IMR-90 (cell line): ENCODE measurements at regions not wholly inside any gene's neighbourhood (a gene's known extent, or its start where the extent isn't known, plus 50 kb on each side); places are given as distances from the start of the nearest gene placed in this dataset.

Source experiments
- ATAC-seq: fragments of 200-7000 bp; cut with Tn5 transposase; 2 replicates; pipeline ENCODE4 v1.9.1; 2020; ENCODE audit warnings: low read depth, mild to moderate bottlenecking, moderate library complexity
- BruUV-seq: library from RNA; stranded (reverse); fragments of 400-500 nt; replicated peaks from 2 replicates; lab custom pipeline; 2021; lab: Mats Ljungman, UMichigan
- CTCF ChIA-PET: fragments of 300-600 bp; formaldehyde crosslinking; extraction: SDS; loops from one replicate; lab custom pipeline; 2021; ENCODE audit warnings: antibody characterized with exemption; lab: Yijun Ruan, JAX
- POLR2A ChIA-PET: fragments of 300-600 bp; sonication (Branson Sonifier 250); formaldehyde crosslinking; loops from one replicate; lab custom pipeline; 2022; ENCODE audit warnings: antibody characterized with exemption; ENCODE audit not compliant: unreplicated experiment; lab: Charles Lee
- DNase-seq: peaks from one replicate; pipeline ENCODE4 v3.0.0; 2013
- H2AFZ ChIP-seq: replicated peaks from 2 replicates; pipeline ENCODE3; 2013; ENCODE audit warnings: low read length, mild to moderate bottlenecking; ENCODE audit not compliant: poor library complexity
- H2AK5ac ChIP-seq: 2 replicates; pipeline ENCODE4 v1.6.1; 2013; ENCODE audit warnings: low read depth, low read length, inconsistent platforms
- H2AK9ac ChIP-seq: replicated peaks from 2 replicates; pipeline ENCODE3; 2013; ENCODE audit warnings: mild to moderate bottlenecking, low read depth, low read length, moderate library complexity; ENCODE audit not compliant: poor library complexity
- H2BK120ac ChIP-seq: 2 replicates; pipeline ENCODE4 v1.6.1; 2013; ENCODE audit warnings: low read depth, low read length, inconsistent platforms
- H2BK15ac ChIP-seq: 3 replicates; pipeline ENCODE4 v1.6.1; 2013; ENCODE audit warnings: low read depth, low read length, inconsistent platforms
- H2BK20ac ChIP-seq: 2 replicates; pipeline ENCODE4 v1.6.1; 2013; ENCODE audit warnings: low read depth, mild to moderate bottlenecking, inconsistent platforms, low read length, moderate library complexity
- H2BK5ac ChIP-seq: 2 replicates; pipeline ENCODE4 v1.6.1; 2013; ENCODE audit warnings: mild to moderate bottlenecking, low read depth, low read length, inconsistent platforms; ENCODE audit not compliant: poor library complexity, severe bottlenecking
- H3K14ac ChIP-seq: replicated peaks from 2 replicates; pipeline ENCODE4 v1.6.1; 2013; ENCODE audit warnings: low read depth, low read length, inconsistent platforms
- H3K18ac ChIP-seq: 2 replicates; pipeline ENCODE4 v1.6.1; 2013; ENCODE audit warnings: low read depth, low read length, control low read depth
- H3K23ac ChIP-seq: 2 replicates; pipeline ENCODE4 v1.6.1; 2013; ENCODE audit warnings: low read depth, low read length, inconsistent platforms
- H3K27ac ChIP-seq: 2 replicates; pipeline ENCODE4 v1.5.1; 2013; ENCODE audit warnings: mild to moderate bottlenecking, control low read depth, low read length; ENCODE audit not compliant: insufficient read depth
- H3K27me3 ChIP-seq: 2 replicates; pipeline ENCODE4 v1.6.1; 2013; ENCODE audit warnings: low read length; ENCODE audit not compliant: control insufficient read depth, insufficient read depth
- H3K36me3 ChIP-seq: 2 replicates; pipeline ENCODE4 v1.6.1; 2013; ENCODE audit warnings: low read length, mixed read lengths; ENCODE audit not compliant: control insufficient read depth, insufficient read depth
- H3K4ac ChIP-seq: 2 replicates; pipeline ENCODE4 v1.6.1; 2013; ENCODE audit warnings: low read depth, low read length, inconsistent platforms
- H3K4me1 ChIP-seq: 2 replicates; pipeline ENCODE4 v1.6.1; 2013; ENCODE audit warnings: low read length, mixed read lengths; ENCODE audit not compliant: control insufficient read depth, insufficient read depth
- H3K4me2 ChIP-seq: 2 replicates; pipeline ENCODE4 v1.6.1; 2013; ENCODE audit warnings: low read depth, mild to moderate bottlenecking, control low read depth, low read length, moderate library complexity
- H3K4me3 ChIP-seq: 2 replicates; pipeline ENCODE4 v1.5.1; 2013; ENCODE audit warnings: low read depth, mild to moderate bottlenecking, control low read depth, low read length, moderate library complexity; ENCODE audit not compliant: insufficient read depth
- H3K56ac ChIP-seq: 2 replicates; pipeline ENCODE4 v1.6.1; 2013; ENCODE audit warnings: low read length, inconsistent platforms; ENCODE audit not compliant: insufficient read depth; ENCODE audit errors: extremely low read depth
- H3K79me1 ChIP-seq, 2 experiments: 2 replicates each; pipeline ENCODE4 v1.6.1; 2013; ENCODE audit warnings: low read length in 2 of 2, inconsistent platforms in 1 of 2, low read depth in 1 of 2
- H3K9ac ChIP-seq: 2 replicates; pipeline ENCODE4 v1.6.1; 2013; ENCODE audit warnings: low read depth, low read length, control low read depth
- H3K9me1 ChIP-seq: 2 replicates; pipeline ENCODE4 v1.6.1; 2013; ENCODE audit warnings: low read length, inconsistent platforms; ENCODE audit not compliant: insufficient read depth
- H3K9me3 ChIP-seq: 2 replicates; pipeline ENCODE4 v1.6.1; 2013; ENCODE audit warnings: low read length; ENCODE audit not compliant: control insufficient read depth, insufficient read depth
- H4K20me1 ChIP-seq: 2 replicates; pipeline ENCODE4 v1.6.1; 2013; ENCODE audit warnings: low read length, inconsistent platforms; ENCODE audit not compliant: insufficient read depth
- H4K5ac ChIP-seq: 2 replicates; pipeline ENCODE4 v1.6.1; 2013; ENCODE audit warnings: mild to moderate bottlenecking, low read depth, low read length, control low read depth
- H4K8ac ChIP-seq, 2 experiments: 2 replicates each; pipeline ENCODE4 v1.6.1; 2013; ENCODE audit warnings: low read depth in 2 of 2, low read length in 2 of 2, control low read depth in 1 of 2, inconsistent platforms in 1 of 2
- H4K91ac ChIP-seq: 2 replicates; pipeline ENCODE4 v1.6.1; 2013; ENCODE audit warnings: low read depth, low read length, inconsistent platforms; ENCODE audit not compliant: insufficient read depth
- BHLHE40 ChIP-seq: fragments of 150-350 bp; IDR thresholded peaks from 2 replicates; pipeline ENCODE4 v1.6.1; 2016; ENCODE audit warnings: mild to moderate bottlenecking, low read depth, low read length
- CEBPB ChIP-seq: IDR thresholded peaks from 2 replicates; pipeline ENCODE4 v1.6.1; 2012; ENCODE audit warnings: low read depth, low read length, improper control_type of control experiment
- CHD1 ChIP-seq: IDR thresholded peaks from 2 replicates; pipeline ENCODE4 v1.6.1; 2012; ENCODE audit warnings: low read depth, low read length, improper control_type of control experiment
- CTCF ChIP-seq: conservative IDR thresholded peaks from 2 replicates; pipeline ENCODE4 v1.5.1; 2012; ENCODE audit warnings: mild to moderate bottlenecking, low read depth, low read length, improper control_type of control experiment
- ELK1 ChIP-seq: fragments of 150-350 bp; IDR thresholded peaks from 2 replicates; pipeline ENCODE4 v1.6.1; 2016; ENCODE audit warnings: low read depth, mild to moderate bottlenecking, low read length, moderate library complexity, borderline replicate concordance
- MAFK ChIP-seq: IDR thresholded peaks from 2 replicates; pipeline ENCODE4 v1.6.1; 2012; ENCODE audit warnings: low read depth, low read length, improper control_type of control experiment
- MAZ ChIP-seq: IDR thresholded peaks from 2 replicates; pipeline ENCODE4 v1.6.1; 2012; ENCODE audit warnings: low read depth, mild to moderate bottlenecking, low read length, improper control_type of control experiment, moderate library complexity, borderline replicate concordance
- MXI1 ChIP-seq: IDR thresholded peaks from 2 replicates; pipeline ENCODE4 v1.6.1; 2012; ENCODE audit warnings: low read depth, mild to moderate bottlenecking, low read length, moderate library complexity, borderline replicate concordance
- RAD21 ChIP-seq: IDR thresholded peaks from 2 replicates; pipeline ENCODE4 v1.6.1; 2012; ENCODE audit warnings: low read length, improper control_type of control experiment
- RCOR1 ChIP-seq: IDR thresholded peaks from 2 replicates; pipeline ENCODE4 v1.6.1; 2012; ENCODE audit warnings: mild to moderate bottlenecking, low read length, improper control_type of control experiment; ENCODE audit not compliant: insufficient replicate concordance
- RFX5 ChIP-seq: IDR thresholded peaks from 2 replicates; pipeline ENCODE4 v1.8.0; 2012; ENCODE audit warnings: low read depth, mild to moderate bottlenecking, low read length, moderate library complexity
- SMC3 ChIP-seq: fragments of 150-350 bp; IDR thresholded peaks from 2 replicates; pipeline ENCODE4 v1.6.1; 2016; ENCODE audit warnings: low read depth, mild to moderate bottlenecking, antibody characterized with exemption, low read length, moderate library complexity
- USF2 ChIP-seq: fragments of 150-350 bp; IDR thresholded peaks from 2 replicates; pipeline ENCODE4 v1.6.1; 2017; ENCODE audit warnings: mild to moderate bottlenecking, antibody characterized with exemption, low read length, low read depth
- WGBS, 2 experiments: methylation state at CpG; one replicate each; pipeline versions ENCODE4 v1.1.5 to v1.1.7; 2013; ENCODE audit warnings: missing lambda C conversion rate in 2 of 2; ENCODE audit not compliant: insufficient read length in 1 of 2; ENCODE audit errors: extremely low coverage in 2 of 2; 5-methylcytosine and 5-hydroxymethylcytosine counted together
- dilution Hi-C: fragments of 300-500 bp; cut with HindIII; formaldehyde crosslinking; loops from one replicate; pipeline ENCODE4 v1.14.3; 2018; ENCODE audit warnings: low sequenced_read_pairs; ENCODE audit not compliant: unreplicated experiment
- in situ Hi-C: fragments of 300-500 bp; cut with MboI; formaldehyde crosslinking; loops from 3 replicates; pipeline ENCODE4 v1.14.3; 2019; ENCODE audit warnings: low sequenced_read_pairs, inconsistent platforms, mixed read lengths
- intact Hi-C: fragments of 100-400 bp; cut with micrococcal nuclease; formaldehyde crosslinking; loops from 2 replicates; pipeline ENCODE4 v1.10.0; 2022

GRCh38 chr6:14906621-14907020 is 339.2 kb upstream of the JARID2 start:
- no peak for TF ChIP-seq RCOR1
- TF ChIP-seq MAZ: no peak
- TF ChIP-seq CTCF: no peak
- TF ChIP-seq CEBPB: no peak
- no peak for TF ChIP-seq ELK1
- TF ChIP-seq MXI1: no peak
- no peak for TF ChIP-seq RAD21
- no peak for TF ChIP-seq SMC3
- TF ChIP-seq USF2: no peak
- TF ChIP-seq BHLHE40: no peak
- no peak for TF ChIP-seq MAFK
- no peak for TF ChIP-seq RFX5
- no peak for TF ChIP-seq CHD1
- H3K9ac ChIP-seq: no peak overlapping the region
- no peaks in the 10 kb centered on the region for H4K20me1 ChIP-seq
- H2AK9ac ChIP-seq: no peak overlapping the region
- H3K36me3 ChIP-seq: no peaks in the 10 kb centered on the region
- no peak overlapping the region for H2AK5ac ChIP-seq
- no peak overlapping the region for H3K14ac ChIP-seq
- no peaks in the 10 kb centered on the region for H3K27me3 ChIP-seq
- H3K4me3 ChIP-seq: no peak overlapping the region
- no peak overlapping the region for H2BK15ac ChIP-seq
- H3K18ac ChIP-seq: no peak overlapping the region
- H2BK5ac ChIP-seq: no peak overlapping the region
- no peak overlapping the region for H2BK20ac ChIP-seq
- H4K5ac ChIP-seq: no peak overlapping the region
- no TSS peak for BruUV-seq
- H4K8ac ChIP-seq: no peak overlapping the region
- H3K27ac ChIP-seq: no peak overlapping the region
- no peak overlapping the region for H4K91ac ChIP-seq
- H3K23ac ChIP-seq: no peak overlapping the region
- dilution Hi-C loops: no loop called here
- no peak overlapping the region for H3K4ac ChIP-seq
- DNase-seq (no peak), ATAC-seq (no peak)
- H3K79me1 ChIP-seq: no peaks in the 10 kb centered on the region
- no peak overlapping the region for H2AFZ ChIP-seq
- H3K56ac ChIP-seq: no peak overlapping the region
- H3K9me3 ChIP-seq: 0 out of 2 replicates have a peak, but pooled peaks cover 2% of the 10 kb centered on the region
- intact Hi-C loops: no loop called here
- H3K4me1 ChIP-seq: peaks cover 4% of the 10 kb centered on the region; the same call in 1 of the 2 replicates
- POLR2A ChIA-PET: interaction anchor here (0.5 kb wide), 1 partner anchor 74 kb away, joined by 4 read pairs; no protein-coding TSS in a partner anchor
- H2BK120ac ChIP-seq: no peak overlapping the region
- no peaks in the 10 kb centered on the region for H3K9me1 ChIP-seq
- no peak overlapping the region for H3K4me2 ChIP-seq
- WGBS, 2 experiments: no CpG with 5 or more reads among the region's 2 CpGs
- in situ Hi-C loops: no loop called here
- CTCF ChIA-PET: interaction anchor here (1.0 kb wide), 1 partner anchor 195 kb away, joined by 3 read pairs; no protein-coding TSS in a partner anchor
